H9 (cell line): ENCODE measurements at regions not wholly inside any gene's neighbourhood (a gene's known extent, or its start where the extent isn't known, plus 50 kb on each side); places are given as distances from the start of the nearest gene placed in this dataset.

Experiments used
- DNase-seq: peaks from one replicate; pipeline ENCODE4 v3.0.0-alpha.2; 2017
- H2AFZ ChIP-seq: one replicate; pipeline ENCODE4 v1.6.1; 2013; ENCODE audit warnings: mild to moderate bottlenecking, low read length, control low read depth, moderate library complexity
- H2AK5ac ChIP-seq: 2 replicates; pipeline ENCODE4 v1.6.1; 2013; ENCODE audit warnings: low read length, control low read depth, mixed read lengths; ENCODE audit not compliant: insufficient read length
- H2BK120ac ChIP-seq: one replicate; pipeline ENCODE4 v1.6.1; 2013; ENCODE audit warnings: low read depth, mild to moderate bottlenecking, low read length, control low read depth, inconsistent platforms; ENCODE audit not compliant: poor library complexity, severe bottlenecking
- H2BK12ac ChIP-seq: 2 replicates; pipeline ENCODE4 v1.6.1; 2013; ENCODE audit warnings: low read length, control low read depth, mixed read lengths, low read depth; ENCODE audit not compliant: insufficient read length
- H2BK15ac ChIP-seq: 2 replicates; pipeline ENCODE4 v1.6.1; 2013; ENCODE audit warnings: low read depth, low read length, control low read depth
- H2BK20ac ChIP-seq: one replicate; pipeline ENCODE4 v1.6.1; 2013; ENCODE audit warnings: low read depth, mild to moderate bottlenecking, low read length, control low read depth, inconsistent platforms; ENCODE audit not compliant: poor library complexity, severe bottlenecking
- H2BK5ac ChIP-seq: 2 replicates; pipeline ENCODE4 v1.6.1; 2013; ENCODE audit warnings: low read length, control low read depth, mixed read lengths; ENCODE audit not compliant: insufficient read length
- H3K14ac ChIP-seq: 2 replicates; pipeline ENCODE4 v1.6.1; 2013; ENCODE audit warnings: low read length, control low read depth; ENCODE audit not compliant: insufficient read depth
- H3K18ac ChIP-seq: 2 replicates; pipeline ENCODE4 v1.6.1; 2013; ENCODE audit warnings: low read depth, mild to moderate bottlenecking, mixed read lengths, low read length, control low read depth; ENCODE audit not compliant: insufficient read length
- H3K23ac ChIP-seq: 2 replicates; pipeline ENCODE4 v1.6.1; 2013; ENCODE audit warnings: low read length, control low read depth, mixed read lengths, low read depth; ENCODE audit not compliant: insufficient read length
- H3K23me2 ChIP-seq: 2 replicates; pipeline ENCODE4 v1.6.1; 2013; ENCODE audit warnings: low read depth, mild to moderate bottlenecking, mixed read lengths, low read length, control low read depth; ENCODE audit not compliant: insufficient read length, poor library complexity, severe bottlenecking
- H3K27ac ChIP-seq: 2 replicates; pipeline ENCODE4 v1.5.1; 2013; ENCODE audit warnings: low read length, control low read depth, mixed read lengths, low read depth; ENCODE audit not compliant: insufficient read length
- H3K27me3 ChIP-seq: 2 replicates; pipeline ENCODE4 v1.6.1; 2013; ENCODE audit warnings: low read length, control low read depth, inconsistent platforms; ENCODE audit not compliant: insufficient read depth
- H3K4ac ChIP-seq: 2 replicates; pipeline ENCODE4 v1.6.1; 2013; ENCODE audit warnings: low read depth, mild to moderate bottlenecking, control low read depth, inconsistent platforms, low read length, moderate library complexity
- H3K4me1 ChIP-seq: 2 replicates; pipeline ENCODE4 v1.6.1; 2013; ENCODE audit warnings: low read length, control low read depth, inconsistent platforms; ENCODE audit not compliant: insufficient read depth
- H3K4me2 ChIP-seq: 2 replicates; pipeline ENCODE4 v1.6.1; 2013; ENCODE audit warnings: low read length, control low read depth, mixed read lengths; ENCODE audit not compliant: insufficient read length, insufficient read depth
- H3K56ac ChIP-seq: 2 replicates; pipeline ENCODE4 v1.6.1; 2013; ENCODE audit warnings: low read depth, mild to moderate bottlenecking, mixed read lengths, low read length, control low read depth; ENCODE audit not compliant: insufficient read length
- H3K79me1 ChIP-seq: 2 replicates; pipeline ENCODE4 v1.6.1; 2013; ENCODE audit warnings: low read depth, mild to moderate bottlenecking, moderate library complexity, low read length, control low read depth, inconsistent platforms; ENCODE audit not compliant: insufficient read depth, poor library complexity, severe bottlenecking
- H3K79me2 ChIP-seq: 2 replicates; pipeline ENCODE4 v1.6.1; 2013; ENCODE audit warnings: low read length, control low read depth, inconsistent platforms; ENCODE audit not compliant: insufficient read depth
- H3K9ac ChIP-seq: 2 replicates; pipeline ENCODE4 v1.6.1; 2013; ENCODE audit warnings: low read length, control low read depth, mixed read lengths; ENCODE audit not compliant: insufficient read length; ENCODE audit errors: extremely low read depth
- H3K9me3 ChIP-seq: one replicate; pipeline ENCODE4 v1.6.1; 2013; ENCODE audit warnings: low read depth, low read length, inconsistent platforms; ENCODE audit not compliant: control insufficient read depth
- H3T11ph ChIP-seq: one replicate; pipeline ENCODE4 v1.6.1; 2013; ENCODE audit warnings: mild to moderate bottlenecking, low read length, control low read depth, inconsistent platforms
- H4K20me1 ChIP-seq: one replicate; pipeline ENCODE4 v1.6.1; 2013; ENCODE audit not compliant: control insufficient read depth, insufficient read length, insufficient read depth
- H4K5ac ChIP-seq: 2 replicates; pipeline ENCODE4 v1.6.1; 2013; ENCODE audit warnings: low read depth, mild to moderate bottlenecking, mixed read lengths, low read length, control low read depth; ENCODE audit not compliant: insufficient read length
- H4K8ac ChIP-seq: replicated peaks from 2 replicates; pipeline ENCODE4 v1.6.1; 2013; ENCODE audit warnings: low read length, control low read depth, mixed read lengths, low read depth; ENCODE audit not compliant: insufficient read length
- H4K91ac ChIP-seq: 2 replicates; pipeline ENCODE4 v1.6.1; 2013; ENCODE audit warnings: low read depth, mild to moderate bottlenecking, moderate library complexity, mixed read lengths, low read length, control low read depth; ENCODE audit not compliant: insufficient read length
- H3K27ac Mint-ChIP-seq, 3 experiments: 2 replicates in 2 of 3; 3 replicates in 1 of 3; pipeline ENCODE4 v1.8.0; 2020 to 2021; ENCODE audit warnings: mixed read lengths in 3 of 3, mild to moderate bottlenecking in 1 of 3, moderate library complexity in 1 of 3
- H3K27me3 Mint-ChIP-seq: 2 replicates; pipeline ENCODE4 v1.8.0; 2021; ENCODE audit warnings: low read depth, mild to moderate bottlenecking, moderate library complexity, mixed read lengths
- H3K36me3 Mint-ChIP-seq, 3 experiments: 2 replicates in 2 of 3; 3 replicates in 1 of 3; pipeline ENCODE4 v1.8.0; 2020 to 2021; ENCODE audit warnings: low read depth in 3 of 3, mixed read lengths in 3 of 3; ENCODE audit not compliant: insufficient read depth in 1 of 3
- H3K4me1 Mint-ChIP-seq, 2 experiments: 2 replicates each; pipeline ENCODE4 v1.8.0; 2020; ENCODE audit warnings: mixed read lengths in 2 of 2
- H3K4me3 Mint-ChIP-seq, 2 experiments: 2 replicates in 1 of 2; 3 replicates in 1 of 2; pipeline ENCODE4 v1.8.0; 2020 to 2021; ENCODE audit warnings: mild to moderate bottlenecking in 2 of 2, mixed read lengths in 2 of 2, moderate library complexity in 1 of 2
- H3K9me3 Mint-ChIP-seq, 2 experiments: 2 replicates in 1 of 2; 3 replicates in 1 of 2; pipeline ENCODE4 v1.8.0; 2020; ENCODE audit warnings: mild to moderate bottlenecking in 2 of 2, mixed read lengths in 2 of 2, moderate library complexity in 1 of 2
- CTCF ChIP-seq: fragments of 200-600 bp; sonication (generic); conservative IDR thresholded peaks from 3 replicates; pipeline ENCODE4 v1.8.0; 2021; ENCODE audit warnings: antibody characterized with exemption, mild to moderate bottlenecking
- WGBS: extraction: QIAGEN DNeasy Blood & Tissue Kit; methylation state at CpG from one replicate; pipeline ENCODE4 v1.1.7; 2013; ENCODE audit warnings: missing lambda C conversion rate, low lambda C conversion rate, mixed read lengths; ENCODE audit not compliant: insufficient read length; ENCODE audit errors: extremely low coverage; 5-methylcytosine and 5-hydroxymethylcytosine counted together

DNA sequence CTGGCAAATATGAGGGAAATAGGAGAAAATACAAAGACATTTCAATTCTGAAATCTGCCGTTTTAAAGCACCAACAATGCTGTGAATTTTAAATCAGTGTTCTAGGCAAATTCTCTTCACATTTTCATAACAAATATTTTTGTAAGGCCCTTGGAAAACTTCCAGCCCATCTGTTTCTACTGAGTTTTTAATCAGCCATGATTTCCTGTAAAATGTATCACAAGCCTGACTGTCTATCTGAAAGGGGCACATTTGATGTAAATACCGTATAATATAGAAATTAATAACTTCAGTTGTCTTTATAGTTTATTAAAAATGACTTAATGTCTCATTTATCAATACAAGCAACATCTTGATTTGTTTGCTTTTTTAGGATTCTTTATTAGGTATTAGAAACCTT is 454.7 kb downstream of the PYDC2 start:
- H3K56ac ChIP-seq: no peak overlapping the region
- no peak overlapping the region for H3K18ac ChIP-seq
- H4K8ac ChIP-seq: no peak overlapping the region
- no peak for DNase-seq
- H3K4me1 ChIP-seq: no peaks in the 10 kb centered on the region
- H3K23me2 ChIP-seq: no peaks in the 10 kb centered on the region
- H4K91ac ChIP-seq: no peak overlapping the region
- H3K9me3 ChIP-seq: no peaks in the 10 kb centered on the region
- H3K27ac Mint-ChIP-seq: no peak overlapping the region
- no peak for TF ChIP-seq CTCF
- no peak overlapping the region for H3K9ac ChIP-seq
- no peak overlapping the region for H4K5ac ChIP-seq
- H2BK15ac ChIP-seq: no peak overlapping the region
- no peak overlapping the region for H2BK120ac ChIP-seq
- H3K4me1 Mint-ChIP-seq: peaks cover 3 to 7% of the 10 kb centered on the region in 2 experiments
- no peak overlapping the region for H2BK20ac ChIP-seq
- no peak overlapping the region for H2BK5ac ChIP-seq
- H3K4ac ChIP-seq: no peak overlapping the region
- no peak overlapping the region for H3K23ac ChIP-seq
- WGBS: no CpG with 5 or more reads among the region's 2 CpGs
- H3K27ac ChIP-seq: no peak overlapping the region
- H3T11ph ChIP-seq: no peak overlapping the region
- H3K4me2 ChIP-seq: no peak overlapping the region
- H3K79me2 ChIP-seq: peaks cover 4% of the 10 kb centered on the region; the same call in 1 of the 2 replicates
- H3K4me3 Mint-ChIP-seq: no peak overlapping the region
- no peaks in the 10 kb centered on the region for H3K27me3 Mint-ChIP-seq
- H2AK5ac ChIP-seq: no peak overlapping the region
- no peaks in the 10 kb centered on the region for H3K79me1 ChIP-seq
- H3K27me3 ChIP-seq: no peaks in the 10 kb centered on the region
- H2AFZ ChIP-seq: no peak overlapping the region
- H3K14ac ChIP-seq: no peak overlapping the region
- H3K36me3 Mint-ChIP-seq: peaks cover 4 to 42% (median 15%) of the 10 kb centered on the region in 3 experiments; a peak in 5 of 7 replicates
- H2BK12ac ChIP-seq: no peak overlapping the region
- no peaks in the 10 kb centered on the region for H4K20me1 ChIP-seq
- H3K9me3 Mint-ChIP-seq: peaks cover 5% of the 10 kb centered on the region in 2 experiments; a peak in 4 of 5 replicates
